Osteocyte (in vitro differentiated cells): ENCODE measurements at regions not wholly inside any gene's neighbourhood (a gene's known extent, or its start where the extent isn't known, plus 50 kb on each side); places are given as distances from the start of the nearest gene placed in this dataset.

Experiments
- DNase-seq: peaks from one replicate; pipeline ENCODE4 v3.0.0; 2021; ENCODE audit warnings: mixed read lengths; ENCODE audit not compliant: unreplicated experiment; ENCODE audit errors: extremely low spot score
- H3K27ac Mint-ChIP-seq: one replicate; pipeline ENCODE4 v1.8.0; 2021; ENCODE audit warnings: mild to moderate bottlenecking, mixed read lengths; ENCODE audit not compliant: unreplicated experiment
- H3K27me3 Mint-ChIP-seq: one replicate; pipeline ENCODE4 v1.8.0; 2021; ENCODE audit warnings: mixed read lengths; ENCODE audit not compliant: unreplicated experiment
- H3K36me3 Mint-ChIP-seq: one replicate; pipeline ENCODE4 v1.8.0; 2021; ENCODE audit warnings: mixed read lengths; ENCODE audit not compliant: unreplicated experiment
- H3K4me1 Mint-ChIP-seq: one replicate; pipeline ENCODE4 v1.8.0; 2021; ENCODE audit warnings: mixed read lengths; ENCODE audit not compliant: unreplicated experiment
- H3K4me3 Mint-ChIP-seq: one replicate; pipeline ENCODE4 v1.8.0; 2021; ENCODE audit warnings: mild to moderate bottlenecking, moderate library complexity, mixed read lengths; ENCODE audit not compliant: unreplicated experiment
- H3K9me3 Mint-ChIP-seq: one replicate; pipeline ENCODE4 v1.8.0; 2021; ENCODE audit warnings: mixed read lengths; ENCODE audit not compliant: unreplicated experiment
- CTCF ChIP-seq: fragments of 200-600 bp; sonication (generic); IDR thresholded peaks from 2 replicates; pipeline ENCODE4 v1.5.0; 2021; ENCODE audit warnings: antibody characterized with exemption, mild to moderate bottlenecking, moderate library complexity

GRCh38 chr17:79269620-79270019, 195.0 kb downstream of the ENGASE start:
- DNase-seq: no peak
- Mint-ChIP-seq H3K4me3 (no peak overlapping the region), H3K36me3 (no peaks in the 10 kb centered on the region), H3K27ac (no peak overlapping the region), H3K9me3 (no peaks in the 10 kb centered on the region), H3K4me1 (no peaks in the 10 kb centered on the region), H3K27me3 (peaks cover 31% of the 10 kb centered on the region)
- TF ChIP-seq CTCF: no peak

GRCh38 chr17:79263191-79263590, 188.6 kb downstream of the ENGASE start:
- H3K9me3 Mint-ChIP-seq: no peaks in the 10 kb centered on the region
- no peaks in the 10 kb centered on the region for H3K36me3 Mint-ChIP-seq
- H3K4me1 Mint-ChIP-seq: no peaks in the 10 kb centered on the region
- DNase-seq: no peak
- H3K27me3 Mint-ChIP-seq: peaks cover 17% of the 10 kb centered on the region
- H3K27ac Mint-ChIP-seq: no peak overlapping the region
- no peak for TF ChIP-seq CTCF
- H3K4me3 Mint-ChIP-seq: no peak overlapping the region

DNA sequence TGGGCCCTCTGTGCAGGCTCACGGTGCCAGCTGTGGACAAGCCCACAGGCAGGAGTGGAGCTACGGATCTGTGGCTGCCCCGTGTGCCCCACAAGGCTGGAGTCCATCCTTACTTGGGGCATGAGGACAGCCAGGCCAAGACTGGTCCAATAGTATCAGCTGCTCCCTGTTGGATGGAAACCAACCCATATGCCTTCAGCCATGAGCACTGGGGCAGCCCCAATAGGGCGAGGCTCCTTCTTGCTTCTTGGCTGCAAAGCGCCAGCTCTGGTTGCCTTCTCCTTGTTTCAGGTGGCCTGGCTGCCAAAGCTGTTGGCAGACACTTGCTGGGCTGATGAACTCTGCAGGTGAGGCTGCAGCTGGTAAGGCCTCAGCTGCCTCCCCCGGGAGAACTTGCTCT, 188.0 kb downstream of the ENGASE start:
- H3K4me1 Mint-ChIP-seq: no peaks in the 10 kb centered on the region
- no peaks in the 10 kb centered on the region for H3K9me3 Mint-ChIP-seq
- no peak overlapping the region for H3K27ac Mint-ChIP-seq
- no peak for TF ChIP-seq CTCF
- DNase-seq: no peak
- H3K36me3 Mint-ChIP-seq: no peaks in the 10 kb centered on the region
- peaks cover 17% of the 10 kb centered on the region for H3K27me3 Mint-ChIP-seq
- H3K4me3 Mint-ChIP-seq: no peak overlapping the region

GRCh38 chr17:79261355-79262072, 186.9 kb downstream of the ENGASE start:
- Mint-ChIP-seq H3K9me3 (no peaks in the 10 kb centered on the region), H3K27me3 (peaks cover 21% of the 10 kb centered on the region), H3K4me1 (no peaks in the 10 kb centered on the region), H3K27ac (no peak overlapping the region), H3K4me3 (no peak overlapping the region), H3K36me3 (no peaks in the 10 kb centered on the region)
- TF ChIP-seq CTCF: no peak
- no peak for DNase-seq

DNA sequence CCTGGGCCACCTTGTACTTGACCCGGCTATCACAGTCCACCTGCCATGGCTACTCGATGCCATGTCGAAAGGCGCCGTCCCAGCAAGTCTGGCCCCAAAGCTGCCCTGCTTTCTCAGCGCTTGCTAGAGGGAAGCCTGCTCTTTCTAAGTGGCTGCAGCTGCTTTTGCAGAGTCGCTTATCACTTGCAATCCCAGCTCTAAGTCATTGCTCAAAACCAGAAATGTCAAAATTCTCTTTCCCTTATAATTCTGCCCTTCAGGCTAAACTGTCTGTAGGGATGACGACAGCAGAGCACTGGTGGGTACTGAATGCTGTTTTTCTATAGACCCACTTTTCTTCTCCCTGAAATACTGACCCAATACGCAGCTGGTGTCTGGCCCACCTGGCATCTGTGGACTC, 184.2 kb downstream of the ENGASE start:
- H3K4me1 Mint-ChIP-seq: no peaks in the 10 kb centered on the region
- H3K36me3 Mint-ChIP-seq: no peaks in the 10 kb centered on the region
- no peak overlapping the region for H3K27ac Mint-ChIP-seq
- no peak overlapping the region for H3K4me3 Mint-ChIP-seq
- H3K9me3 Mint-ChIP-seq: no peaks in the 10 kb centered on the region
- no peak for DNase-seq
- H3K27me3 Mint-ChIP-seq: peaks cover 18% of the 10 kb centered on the region
- TF ChIP-seq CTCF: no peak
